CD4-positive, alpha-beta T cell (primary cell): ENCODE measurements at regions not wholly inside any gene's neighbourhood (a gene's known extent, or its start where the extent isn't known, plus 50 kb on each side); places are given as distances from the start of the nearest gene placed in this dataset.

ENCODE experiments used
- ATAC-seq: fragments of 200-7000 bp; cut with Tn5 transposase; one replicate; pipeline ENCODE4 v1.10.0; 2022; ENCODE audit warnings: mild to moderate bottlenecking; ENCODE audit not compliant: poor library complexity
- CTCF ChIA-PET: fragments of 350-600 bp; sonication (Branson Sonifier 250); formaldehyde crosslinking; loops from one replicate; lab custom pipeline; 2021; ENCODE audit warnings: antibody characterized with exemption, inconsistent platforms; lab: Charles Lee
- POLR2A ChIA-PET: fragments of 350-600 bp; sonication (Branson Sonifier 250); formaldehyde crosslinking; loops from one replicate; lab custom pipeline; 2021; ENCODE audit warnings: antibody characterized with exemption, inconsistent platforms; lab: Charles Lee
- DNase-seq, 14 experiments: peaks; one replicate each; pipeline ENCODE4 v3.0.0-alpha.2; 2013 to 2020; ENCODE audit warnings: mixed read lengths in 2 of 14
- H3K27ac ChIP-seq, 2 donors: one replicate each; pipeline versions ENCODE4 v1.5.1 to v1.7.0; 2013; ENCODE audit warnings: low read length in 2 of 2, low read depth in 1 of 2, mild to moderate bottlenecking in 1 of 2
- H3K27me3 ChIP-seq, 2 experiments: 1 replicate in 1 of 2; 2 replicates in 1 of 2; pipeline versions ENCODE4 v1.6.1 to v1.7.0; 2013; ENCODE audit warnings: low read length in 2 of 2, control low read depth in 1 of 2, mild to moderate bottlenecking in 1 of 2, moderate library complexity in 1 of 2; ENCODE audit not compliant: insufficient read depth in 2 of 2, control insufficient read depth in 1 of 2
- H3K36me3 ChIP-seq: one replicate; pipeline ENCODE4 v1.6.1; 2013; ENCODE audit warnings: low read length, control low read depth; ENCODE audit not compliant: insufficient read depth
- H3K4me1 ChIP-seq: one replicate; pipeline ENCODE4 v1.6.1; 2013; ENCODE audit warnings: low read length, control low read depth; ENCODE audit not compliant: insufficient read depth
- H3K4me3 ChIP-seq: one replicate; pipeline ENCODE4 v1.5.1; 2013; ENCODE audit warnings: mild to moderate bottlenecking, low read length, moderate library complexity
- H3K9me3 ChIP-seq, 2 experiments: 1 replicate in 1 of 2; 2 replicates in 1 of 2; pipeline versions ENCODE4 v1.6.1 to v1.7.0; 2013; ENCODE audit warnings: low read length in 2 of 2, mild to moderate bottlenecking in 2 of 2, control low read depth in 1 of 2, moderate library complexity in 1 of 2; ENCODE audit not compliant: control insufficient read depth in 1 of 2, insufficient read depth in 1 of 2
- H3K27ac Mint-ChIP-seq: one replicate; pipeline ENCODE4 v1.8.0; 2020; ENCODE audit warnings: mixed read lengths
- H3K27me3 Mint-ChIP-seq: one replicate; pipeline ENCODE4 v1.8.0; 2021; ENCODE audit warnings: mixed read lengths
- H3K36me3 Mint-ChIP-seq: one replicate; pipeline ENCODE4 v1.8.0; 2021; ENCODE audit warnings: low read depth, mixed read lengths
- H3K4me1 Mint-ChIP-seq: one replicate; pipeline ENCODE4 v1.8.0; 2021; ENCODE audit warnings: low read depth, mixed read lengths
- H3K4me3 Mint-ChIP-seq: one replicate; pipeline ENCODE4 v1.8.0; 2020; ENCODE audit warnings: mild to moderate bottlenecking, mixed read lengths
- H3K9me3 Mint-ChIP-seq: one replicate; pipeline ENCODE4 v1.8.0; 2020; ENCODE audit warnings: mixed read lengths
- intact Hi-C, 2 experiments: fragments of 100-400 bp; cut with DNase I in 1 of 2; cut with micrococcal nuclease in 1 of 2; formaldehyde crosslinking; loops; one replicate each; pipeline versions ENCODE4 v1.15.1 to v1.9.0; 2023 to 2025; cut with DNase I, micrococcal nuclease
- TF ChIP-seq, protein P1 (sequence below): fragments of 200-600 bp; IDR thresholded peaks from one replicate; pipeline ENCODE4 v1.8.0; 2022; ENCODE audit warnings: antibody characterized with exemption, mild to moderate bottlenecking

- Histone ChIP-seq H3K9me3 (no peaks in the 10 kb centered on the region), H3K27me3 (peaks cover 0 to 4% of the 10 kb centered on the region in 2 experiments), H3K4me3 (no peak overlapping the region), H3K27ac (no peak overlapping the region), H3K4me1 (no peaks in the 10 kb centered on the region), H3K36me3 (no peaks in the 10 kb centered on the region)
- Mint-ChIP-seq H3K4me1 (no peaks in the 10 kb centered on the region), H3K27ac (no peak overlapping the region), H3K36me3 (no peaks in the 10 kb centered on the region), H3K9me3 (no peaks in the 10 kb centered on the region), H3K4me3 (no peak overlapping the region), H3K27me3 (peaks cover 11% of the 10 kb centered on the region)
- ATAC-seq (no peak), DNase-seq (no peak)
- ChIA-PET POLR2A (no interaction called here), CTCF (no interaction called here)
- intact Hi-C loops = no loop called here
- TF ChIP-seq, protein P1, sequence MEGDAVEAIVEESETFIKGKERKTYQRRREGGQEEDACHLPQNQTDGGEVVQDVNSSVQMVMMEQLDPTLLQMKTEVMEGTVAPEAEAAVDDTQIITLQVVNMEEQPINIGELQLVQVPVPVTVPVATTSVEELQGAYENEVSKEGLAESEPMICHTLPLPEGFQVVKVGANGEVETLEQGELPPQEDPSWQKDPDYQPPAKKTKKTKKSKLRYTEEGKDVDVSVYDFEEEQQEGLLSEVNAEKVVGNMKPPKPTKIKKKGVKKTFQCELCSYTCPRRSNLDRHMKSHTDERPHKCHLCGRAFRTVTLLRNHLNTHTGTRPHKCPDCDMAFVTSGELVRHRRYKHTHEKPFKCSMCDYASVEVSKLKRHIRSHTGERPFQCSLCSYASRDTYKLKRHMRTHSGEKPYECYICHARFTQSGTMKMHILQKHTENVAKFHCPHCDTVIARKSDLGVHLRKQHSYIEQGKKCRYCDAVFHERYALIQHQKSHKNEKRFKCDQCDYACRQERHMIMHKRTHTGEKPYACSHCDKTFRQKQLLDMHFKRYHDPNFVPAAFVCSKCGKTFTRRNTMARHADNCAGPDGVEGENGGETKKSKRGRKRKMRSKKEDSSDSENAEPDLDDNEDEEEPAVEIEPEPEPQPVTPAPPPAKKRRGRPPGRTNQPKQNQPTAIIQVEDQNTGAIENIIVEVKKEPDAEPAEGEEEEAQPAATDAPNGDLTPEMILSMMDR = no peak
Measured at GRCh38 chr2:119062179-119062578, 96.4 kb downstream of the C1QL2 start.

DNA sequence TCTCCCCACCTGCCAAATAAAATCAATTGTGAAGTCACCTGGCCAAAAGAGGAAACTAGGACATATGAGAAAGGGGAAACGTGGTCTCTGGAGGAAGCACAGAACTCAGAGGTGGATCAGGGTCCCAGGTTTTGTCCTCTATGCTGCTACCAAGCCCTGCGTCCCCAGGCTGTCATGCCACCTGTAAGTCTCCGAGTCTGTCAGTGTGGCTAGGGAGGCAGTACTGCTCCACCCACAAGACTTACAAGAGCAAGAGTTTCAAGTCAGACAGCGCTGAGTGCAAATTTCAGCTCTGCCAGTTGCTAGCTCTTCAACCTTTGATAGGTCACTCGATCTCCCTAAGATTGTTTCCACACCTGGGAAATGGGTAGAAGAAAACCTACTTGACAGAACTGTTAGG is 98.6 kb downstream of the C1QL2 start:
- ATAC-seq (no peak), DNase-seq (no peak)
- Mint-ChIP-seq H3K27me3 (peaks cover 18% of the 10 kb centered on the region), H3K9me3 (no peaks in the 10 kb centered on the region), H3K36me3 (no peaks in the 10 kb centered on the region), H3K4me3 (no peak overlapping the region), H3K4me1 (no peaks in the 10 kb centered on the region), H3K27ac (no peak overlapping the region)
- POLR2A ChIA-PET = no interaction called here
- Histone ChIP-seq H3K27ac (no peak overlapping the region), H3K36me3 (no peaks in the 10 kb centered on the region), H3K4me3 (no peak overlapping the region), H3K9me3 (peaks cover 6 to 7% of the 10 kb centered on the region in 2 experiments), H3K4me1 (no peaks in the 10 kb centered on the region), H3K27me3 (no peaks in the 10 kb centered on the region)
- intact Hi-C loops = no loop called here
- CTCF ChIA-PET = no interaction called here
- TF ChIP-seq, protein P1 = no peak

DNA sequence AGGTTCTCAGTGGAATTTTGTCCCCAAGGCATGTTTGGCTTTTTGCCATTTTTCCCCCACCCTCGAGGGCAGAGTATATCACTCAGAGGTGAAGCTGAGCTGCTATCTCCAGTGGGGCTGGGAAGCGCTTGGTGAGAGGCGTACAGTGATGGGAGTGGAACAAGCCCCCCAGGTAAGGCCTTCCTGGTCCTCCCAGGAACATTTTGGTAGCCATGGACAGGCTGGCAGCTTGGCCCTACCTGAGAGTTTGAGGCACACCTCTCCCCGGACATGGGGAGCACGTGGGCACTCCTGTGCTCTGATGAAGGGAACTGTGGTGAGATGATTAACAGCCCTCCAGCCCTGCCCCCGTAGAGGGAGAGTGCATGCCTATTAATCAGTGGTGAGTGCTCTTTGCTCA is 99.3 kb downstream of the C1QL2 start:
- H3K36me3 ChIP-seq = no peaks in the 10 kb centered on the region
- no peaks in the 10 kb centered on the region for H3K36me3 Mint-ChIP-seq
- H3K4me1 ChIP-seq = no peaks in the 10 kb centered on the region
- peaks cover 6 to 7% of the 10 kb centered on the region in 2 experiments for H3K9me3 ChIP-seq
- CTCF ChIA-PET = no interaction called here
- intact Hi-C loops = no loop called here
- H3K4me3 ChIP-seq = no peak overlapping the region
- H3K27me3 Mint-ChIP-seq = peaks cover 22% of the 10 kb centered on the region
- H3K27me3 ChIP-seq = no peaks in the 10 kb centered on the region
- peaks cover 4% of the 10 kb centered on the region for H3K9me3 Mint-ChIP-seq
- TF ChIP-seq, protein P1 = no peak
- H3K4me3 Mint-ChIP-seq = no peak overlapping the region
- POLR2A ChIA-PET = no interaction called here
- H3K27ac ChIP-seq = no peak overlapping the region
- DNase-seq = no peak
- H3K27ac Mint-ChIP-seq = no peak overlapping the region
- no peak for ATAC-seq
- H3K4me1 Mint-ChIP-seq = no peaks in the 10 kb centered on the region
